Type B pancreatic cell (in vitro differentiated cells): ENCODE measurements at regions not wholly inside any gene's neighbourhood (a gene's known extent, or its start where the extent isn't known, plus 50 kb on each side); places are given as distances from the start of the nearest gene placed in this dataset.

Source experiments
- DNase-seq: peaks from one replicate; pipeline ENCODE4 v3.0.0; 2021; ENCODE audit warnings: mixed read lengths; ENCODE audit not compliant: unreplicated experiment; ENCODE audit errors: extremely low spot score
- H3K27ac Mint-ChIP-seq: 2 replicates; pipeline ENCODE4 v1.8.0; 2021; ENCODE audit warnings: mild to moderate bottlenecking, mixed read lengths
- H3K27me3 Mint-ChIP-seq: 2 replicates; pipeline ENCODE4 v1.8.0; 2021; ENCODE audit warnings: mixed read lengths
- H3K36me3 Mint-ChIP-seq: 2 replicates; pipeline ENCODE4 v1.8.0; 2021; ENCODE audit warnings: mixed read lengths
- H3K4me1 Mint-ChIP-seq: one replicate; pipeline ENCODE4 v1.8.0; 2021; ENCODE audit warnings: mixed read lengths; ENCODE audit not compliant: unreplicated experiment
- H3K4me3 Mint-ChIP-seq: 2 replicates; pipeline ENCODE4 v1.8.0; 2021; ENCODE audit warnings: mild to moderate bottlenecking, mixed read lengths
- H3K9me3 Mint-ChIP-seq: 2 replicates; pipeline ENCODE4 v1.8.0; 2021; ENCODE audit warnings: mixed read lengths
- TF ChIP-seq, protein P1 (sequence below): fragments of 200-600 bp; sonication (generic); conservative IDR thresholded peaks from 2 replicates; pipeline ENCODE4 v1.5.0; 2021; ENCODE audit warnings: antibody characterized with exemption, mild to moderate bottlenecking

DNA sequence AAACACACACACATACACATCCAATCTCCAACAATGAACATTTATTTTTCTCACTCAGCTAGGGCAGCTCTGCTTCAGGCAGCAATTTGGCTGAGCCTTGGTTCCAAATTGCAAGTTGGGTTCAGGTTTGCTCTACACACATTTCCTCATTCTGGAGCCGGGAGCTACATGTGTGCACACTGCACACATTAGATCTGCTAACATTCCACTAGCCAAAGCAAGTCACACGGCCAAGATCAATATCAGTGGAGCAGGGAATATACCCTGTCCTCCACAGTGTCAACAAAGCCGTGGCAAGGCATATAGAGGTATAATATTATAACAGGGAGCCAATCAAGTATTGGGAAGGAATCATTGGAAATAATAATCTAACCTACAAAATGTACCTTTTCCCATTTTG, 57.5 kb upstream of the PPP1R3C start:
- Mint-ChIP-seq H3K27ac (no peak overlapping the region), H3K9me3 (no peaks in the 10 kb centered on the region), H3K27me3 (no peaks in the 10 kb centered on the region), H3K4me1 (peaks cover 4% of the 10 kb centered on the region), H3K4me3 (no peak overlapping the region), H3K36me3 (no peaks in the 10 kb centered on the region)
- TF ChIP-seq, protein P1, sequence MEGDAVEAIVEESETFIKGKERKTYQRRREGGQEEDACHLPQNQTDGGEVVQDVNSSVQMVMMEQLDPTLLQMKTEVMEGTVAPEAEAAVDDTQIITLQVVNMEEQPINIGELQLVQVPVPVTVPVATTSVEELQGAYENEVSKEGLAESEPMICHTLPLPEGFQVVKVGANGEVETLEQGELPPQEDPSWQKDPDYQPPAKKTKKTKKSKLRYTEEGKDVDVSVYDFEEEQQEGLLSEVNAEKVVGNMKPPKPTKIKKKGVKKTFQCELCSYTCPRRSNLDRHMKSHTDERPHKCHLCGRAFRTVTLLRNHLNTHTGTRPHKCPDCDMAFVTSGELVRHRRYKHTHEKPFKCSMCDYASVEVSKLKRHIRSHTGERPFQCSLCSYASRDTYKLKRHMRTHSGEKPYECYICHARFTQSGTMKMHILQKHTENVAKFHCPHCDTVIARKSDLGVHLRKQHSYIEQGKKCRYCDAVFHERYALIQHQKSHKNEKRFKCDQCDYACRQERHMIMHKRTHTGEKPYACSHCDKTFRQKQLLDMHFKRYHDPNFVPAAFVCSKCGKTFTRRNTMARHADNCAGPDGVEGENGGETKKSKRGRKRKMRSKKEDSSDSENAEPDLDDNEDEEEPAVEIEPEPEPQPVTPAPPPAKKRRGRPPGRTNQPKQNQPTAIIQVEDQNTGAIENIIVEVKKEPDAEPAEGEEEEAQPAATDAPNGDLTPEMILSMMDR: no peak
- no peak for DNase-seq

DNA sequence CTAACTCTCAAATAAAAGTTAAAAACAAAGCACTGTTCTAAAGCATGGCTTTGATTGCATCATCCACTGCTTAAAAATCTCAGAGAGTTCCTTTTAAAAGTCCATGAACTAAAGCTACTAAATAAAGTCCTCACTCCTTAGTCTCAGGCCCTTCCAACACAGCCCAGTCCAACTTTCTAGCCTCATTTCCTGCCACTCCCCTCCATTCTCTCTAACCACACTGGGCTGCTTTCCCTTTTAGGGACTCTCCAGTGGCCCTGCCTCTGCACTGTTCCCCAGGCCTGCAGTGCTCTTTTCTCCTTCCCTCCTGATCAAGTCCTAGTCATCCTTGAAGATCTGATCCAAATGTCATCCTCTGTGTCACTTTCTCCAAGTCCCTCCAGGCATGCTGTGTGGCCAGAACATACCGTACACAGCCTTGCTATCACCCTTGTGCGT, 56.9 kb upstream of the PPP1R3C start:
- no peaks in the 10 kb centered on the region for H3K9me3 Mint-ChIP-seq
- H3K27me3 Mint-ChIP-seq: no peaks in the 10 kb centered on the region
- DNase-seq: no peak
- no peaks in the 10 kb centered on the region for H3K36me3 Mint-ChIP-seq
- no peak overlapping the region for H3K4me3 Mint-ChIP-seq
- no peak overlapping the region for H3K27ac Mint-ChIP-seq
- peaks cover 4% of the 10 kb centered on the region for H3K4me1 Mint-ChIP-seq
- TF ChIP-seq, protein P1: no peak

DNA sequence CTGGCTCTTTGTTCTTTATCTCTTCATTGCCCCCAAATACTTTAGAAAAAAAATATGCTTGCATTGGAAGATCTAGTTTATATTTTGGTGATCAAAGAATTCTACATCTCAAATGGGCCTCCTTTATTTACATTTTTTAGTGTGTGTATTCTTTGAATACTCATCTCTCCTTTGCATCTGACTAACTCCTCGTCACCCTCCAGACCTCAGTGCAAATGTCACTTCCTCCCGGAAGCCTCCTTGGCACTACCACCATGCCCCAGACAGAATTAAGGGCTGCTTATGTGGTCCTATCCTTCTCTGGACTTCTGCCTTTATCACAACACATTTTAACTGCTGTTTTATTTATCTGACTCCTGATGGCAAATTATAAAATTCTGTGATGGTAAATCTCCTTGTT, 52.0 kb upstream of the PPP1R3C start:
- H3K9me3 Mint-ChIP-seq: no peaks in the 10 kb centered on the region
- no peaks in the 10 kb centered on the region for H3K27me3 Mint-ChIP-seq
- DNase-seq: no peak
- H3K27ac Mint-ChIP-seq: no peak overlapping the region
- H3K4me1 Mint-ChIP-seq: peaks cover 23% of the 10 kb centered on the region
- H3K4me3 Mint-ChIP-seq: no peak overlapping the region
- TF ChIP-seq, protein P1: no peak
- no peaks in the 10 kb centered on the region for H3K36me3 Mint-ChIP-seq

DNA sequence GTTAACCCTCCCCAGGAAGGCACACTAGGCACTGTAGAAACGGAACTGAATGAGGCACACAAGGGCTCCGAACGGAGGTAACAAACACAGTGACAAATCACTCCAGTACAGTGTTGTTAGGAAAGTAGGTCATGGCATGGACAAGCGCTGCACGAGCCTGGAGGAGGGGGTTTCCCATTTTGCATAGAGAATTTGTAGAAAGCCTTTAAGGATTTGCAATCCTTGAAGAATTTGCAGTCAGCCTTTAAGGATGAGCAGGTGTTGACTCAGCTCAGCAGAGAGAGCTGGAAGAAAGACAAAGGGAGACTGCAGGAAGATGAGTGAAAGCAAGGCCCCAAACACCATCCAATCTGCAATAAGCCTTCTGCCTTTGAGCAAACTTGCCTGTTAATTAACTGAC, 51.1 kb upstream of the PPP1R3C start:
- H3K27ac Mint-ChIP-seq: no peak overlapping the region
- H3K4me3 Mint-ChIP-seq: no peak overlapping the region
- no peaks in the 10 kb centered on the region for H3K36me3 Mint-ChIP-seq
- DNase-seq: no peak
- H3K27me3 Mint-ChIP-seq: no peaks in the 10 kb centered on the region
- TF ChIP-seq, protein P1: no peak
- peaks cover 21% of the 10 kb centered on the region for H3K4me1 Mint-ChIP-seq
- H3K9me3 Mint-ChIP-seq: no peaks in the 10 kb centered on the region

DNA sequence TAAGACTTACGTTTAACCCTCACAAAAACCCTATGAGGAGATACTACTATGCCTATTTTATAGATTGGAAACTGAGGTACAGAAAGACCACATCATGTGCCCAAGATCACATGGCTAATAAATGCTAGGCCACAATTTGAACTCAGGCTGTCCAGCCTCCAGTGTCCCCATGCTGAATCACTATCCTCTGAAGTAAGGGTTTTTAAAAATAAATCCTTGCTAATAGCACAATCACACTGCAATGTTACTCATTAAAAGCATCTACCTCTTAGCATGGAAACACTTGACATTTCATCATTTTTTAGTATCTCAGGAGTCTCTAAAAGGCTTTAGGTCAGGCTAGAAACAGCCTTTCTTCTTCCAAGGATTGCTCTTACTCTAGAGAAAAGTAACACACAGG, 50.0 kb upstream of the PPP1R3C start:
- no peak overlapping the region for H3K27ac Mint-ChIP-seq
- H3K9me3 Mint-ChIP-seq: no peaks in the 10 kb centered on the region
- H3K36me3 Mint-ChIP-seq: no peaks in the 10 kb centered on the region
- DNase-seq: no peak
- TF ChIP-seq, protein P1: no peak
- H3K27me3 Mint-ChIP-seq: no peaks in the 10 kb centered on the region
- H3K4me1 Mint-ChIP-seq: peaks cover 21% of the 10 kb centered on the region
- H3K4me3 Mint-ChIP-seq: no peak overlapping the region
